ENCODE measurements at regions not wholly inside any gene's neighbourhood (a gene's known extent, or its start where the extent isn't known, plus 50 kb on each side); places are given as distances from the start of the nearest gene placed in this dataset.

DNA sequence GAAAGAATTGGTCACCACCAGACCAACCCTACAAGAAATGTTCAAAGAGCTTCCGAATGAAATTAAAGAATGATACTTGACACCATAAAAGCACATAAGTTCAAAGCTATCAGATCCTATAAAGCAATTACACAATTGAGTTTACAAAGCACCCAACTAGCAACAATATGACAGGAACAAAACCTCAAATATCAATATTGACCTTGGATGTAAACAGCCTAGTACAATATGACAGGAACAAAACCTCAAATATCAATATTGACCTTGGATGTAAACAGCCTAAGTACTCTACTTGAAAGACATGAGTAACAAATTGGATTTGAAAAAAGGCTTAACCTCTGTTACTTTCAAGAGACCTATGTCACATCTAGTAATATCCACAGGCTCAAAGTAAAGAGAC is 1201.4 kb downstream of the XPNPEP1 start:
- Histone ChIP-seq H3K4me2 (ENCODE audit: low read length) (no peak overlapping the region), H3K9me3 (ENCODE audit: control insufficient read depth in 1 of 2, insufficient read depth in 1 of 2, low read depth in 1 of 2, low read length in 2 of 2) (peaks cover 28 to 35% of the 10 kb centered on the region in 2 experiments; a peak in 3 of 4 replicates), H3K27me3 (ENCODE audit: insufficient read depth, low read length) (no peaks in the 10 kb centered on the region), H3K9ac (ENCODE audit: low read length) (no peak overlapping the region), H3K9me2 (ENCODE audit: insufficient read depth) (no peaks in the 10 kb centered on the region), H3K79me2 (ENCODE audit: insufficient read depth, low read length) (no peaks in the 10 kb centered on the region), H3K4me1 (ENCODE audit: control insufficient read depth in 1 of 2, insufficient read depth in 2 of 2, low read length in 2 of 2) (no peaks in the 10 kb centered on the region), H3K36me3 (ENCODE audit: control insufficient read depth in 1 of 2, insufficient read depth in 2 of 2, low read length in 2 of 2) (no peaks in the 10 kb centered on the region; a peak in 1 of 4 replicates), H3K27ac (ENCODE audit: low read depth, low read length) (no peak overlapping the region), H2AFZ (ENCODE audit: low read depth, low read length, poor library complexity, severe bottlenecking) (no peak overlapping the region), H4K20me1 (ENCODE audit: insufficient read depth) (no peaks in the 10 kb centered on the region), H3K4me3 (replicated peaks in 1 of 2; ENCODE audit: low read depth in 1 of 2, low read length in 2 of 2) (no peak overlapping the region)
- TF ChIP-seq SP1 (IDR thresholded peaks at IDR 0.05; ENCODE audit: low read depth) (no peak), SRF (IDR thresholded peaks at IDR 0.05; ENCODE audit: low read depth) (no peak), TCF7L2 (IDR thresholded peaks at IDR 0.05; ENCODE audit: borderline replicate concordance, extremely low read depth, insufficient read depth, insufficient read length) (no peak), EGR1 (IDR thresholded peaks at IDR 0.05; ENCODE audit: low read depth) (no peak), EZH2phosphoT487 (IDR thresholded peaks at IDR 0.05; ENCODE audit: borderline replicate concordance) (no peak), SIN3A (IDR thresholded peaks at IDR 0.05; ENCODE audit: low read depth) (no peak), REST (IDR thresholded peaks at IDR 0.05; ENCODE audit: low read depth) (no peak)
- POLR2A ChIA-PET, result no interaction called here
- ATAC-seq (no peak), DNase-seq (ENCODE audit: low read depth, low spot score) (no peak)
- RAD21 ChIA-PET (ENCODE audit: low non-redundant PET in 1 of 2, low total read pairs in 2 of 2, uncharacterized antibody in 2 of 2, unreplicated experiment in 2 of 2), result no interaction called here
- intact Hi-C loops (cut with micrococcal nuclease), result no loop called here
- BruUV-seq (replicated peaks), result no TSS peak
- CTCF ChIA-PET, result no interaction called here

- Histone ChIP-seq H3K4me1 (ENCODE audit: control insufficient read depth in 1 of 2, insufficient read depth in 2 of 2, low read length in 2 of 2) (no peaks in the 10 kb centered on the region), H4K20me1 (ENCODE audit: insufficient read depth) (no peaks in the 10 kb centered on the region), H3K27ac (ENCODE audit: low read depth, low read length) (no peak overlapping the region), H3K9me2 (ENCODE audit: insufficient read depth) (no peaks in the 10 kb centered on the region), H3K4me2 (ENCODE audit: low read length) (no peak overlapping the region), H3K9me3 (ENCODE audit: control insufficient read depth in 1 of 2, insufficient read depth in 1 of 2, low read depth in 1 of 2, low read length in 2 of 2) (peaks cover 50 to 63% of the 10 kb centered on the region in 2 experiments; a peak in 3 of 4 replicates), H3K4me3 (replicated peaks in 1 of 2; ENCODE audit: low read depth in 1 of 2, low read length in 2 of 2) (no peak overlapping the region), H3K36me3 (ENCODE audit: control insufficient read depth in 1 of 2, insufficient read depth in 2 of 2, low read length in 2 of 2) (no peaks in the 10 kb centered on the region; a peak in 1 of 4 replicates), H2AFZ (ENCODE audit: low read depth, low read length, poor library complexity, severe bottlenecking) (no peak overlapping the region), H3K9ac (ENCODE audit: low read length) (no peak overlapping the region), H3K27me3 (ENCODE audit: insufficient read depth, low read length) (no peaks in the 10 kb centered on the region), H3K79me2 (ENCODE audit: insufficient read depth, low read length) (no peaks in the 10 kb centered on the region)
- POLR2A ChIA-PET, result no interaction called here
- CTCF ChIA-PET, result no interaction called here
- no peak for DNase-seq (ENCODE audit: low read depth, low spot score)
- RAD21 ChIA-PET (ENCODE audit: low non-redundant PET in 1 of 2, low total read pairs in 2 of 2, uncharacterized antibody in 2 of 2, unreplicated experiment in 2 of 2), result no interaction called here
- intact Hi-C loops (cut with micrococcal nuclease), result no loop called here
- no peak for ATAC-seq
- BruUV-seq (replicated peaks), result no TSS peak
- TF ChIP-seq SIN3A (IDR thresholded peaks at IDR 0.05; ENCODE audit: low read depth) (no peak), JUND (IDR thresholded peaks at IDR 0.05) (no peak), MAX (IDR thresholded peaks at IDR 0.05) (no peak), SRF (IDR thresholded peaks at IDR 0.05; ENCODE audit: low read depth) (no peak), RAD21 (IDR thresholded peaks at IDR 0.05; ENCODE audit: low read depth) (no peak), ZNF274 (IDR thresholded peaks at IDR 0.05; ENCODE audit: low read depth, low read length) (no peak), YY1 (IDR thresholded peaks at IDR 0.05; ENCODE audit: extremely low read depth, insufficient replicate concordance, low read depth, low read length) (no peak), REST (IDR thresholded peaks at IDR 0.05; ENCODE audit: low read depth) (no peak), ELF1 (IDR thresholded peaks at IDR 0.05; ENCODE audit: borderline replicate concordance, low read depth) (no peak)
- TF ChIP-seq, protein P1, sequence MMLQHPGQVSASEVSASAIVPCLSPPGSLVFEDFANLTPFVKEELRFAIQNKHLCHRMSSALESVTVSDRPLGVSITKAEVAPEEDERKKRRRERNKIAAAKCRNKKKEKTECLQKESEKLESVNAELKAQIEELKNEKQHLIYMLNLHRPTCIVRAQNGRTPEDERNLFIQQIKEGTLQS (IDR thresholded peaks at IDR 0.05), result no peak
Observed at GRCh38 chr10:108716352-108716751, 1207.0 kb downstream of the XPNPEP1 start.

All from HCT116 (cell line).